BE2C (cell line): ENCODE measurements at regions not wholly inside any gene's neighbourhood (a gene's known extent, or its start where the extent isn't known, plus 50 kb on each side); places are given as distances from the start of the nearest gene placed in this dataset.

Source experiments
- DNase-seq: peaks from one replicate; pipeline ENCODE4 v3.0.0-alpha.2; 2020
- H3K27me3 ChIP-seq: fragments of 250-450 bp; sonication (Bioruptor Pico); 2 replicates; pipeline ENCODE4 v1.5.1; 2020; ENCODE audit warnings: mild to moderate bottlenecking
- H3K36me3 ChIP-seq: fragments of 250-450 bp; sonication (Bioruptor Pico); 2 replicates; pipeline ENCODE4 v1.5.1; 2020; ENCODE audit warnings: mild to moderate bottlenecking
- H3K4me1 ChIP-seq: fragments of 250-450 bp; sonication (Bioruptor Pico); 2 replicates; pipeline ENCODE4 v1.5.1; 2020
- H3K4me3 ChIP-seq: 2 replicates; pipeline ENCODE4 v1.5.1; 2011; ENCODE audit warnings: low read depth, low read length
- H3K9me3 ChIP-seq: fragments of 250-450 bp; sonication (Bioruptor Pico); 2 replicates; pipeline ENCODE4 v1.5.1; 2020
- CTCF ChIP-seq: IDR thresholded peaks from 2 replicates; pipeline ENCODE4 v1.5.1; 2012; ENCODE audit warnings: mild to moderate bottlenecking, low read depth, low read length

DNA sequence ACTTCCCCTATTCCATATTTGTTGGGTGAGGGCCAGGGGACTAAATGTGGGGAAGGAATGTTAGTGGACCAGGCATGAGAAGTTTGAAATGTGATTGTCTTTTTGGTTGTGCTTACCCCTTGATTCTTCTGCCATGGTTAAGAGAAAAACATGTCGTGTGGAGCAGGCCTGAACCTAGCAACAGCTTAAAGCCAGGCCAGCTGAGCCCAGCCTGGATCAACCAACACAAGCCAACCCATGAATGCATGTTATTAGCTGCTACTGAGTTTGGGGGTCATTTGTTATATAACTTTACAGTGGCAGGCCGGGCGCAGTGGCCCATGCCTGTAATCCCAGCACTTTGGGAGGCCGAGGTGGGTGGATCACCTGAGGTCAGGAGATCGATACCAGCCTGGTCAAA is 52.4 kb upstream of the TRIO start:
- H3K27me3 ChIP-seq: peaks cover 28% of the 10 kb centered on the region
- H3K36me3 ChIP-seq: no peaks in the 10 kb centered on the region
- no peak for DNase-seq
- TF ChIP-seq CTCF: no peak
- H3K4me3 ChIP-seq: no peak overlapping the region
- no peaks in the 10 kb centered on the region for H3K4me1 ChIP-seq
- no peaks in the 10 kb centered on the region for H3K9me3 ChIP-seq

DNA sequence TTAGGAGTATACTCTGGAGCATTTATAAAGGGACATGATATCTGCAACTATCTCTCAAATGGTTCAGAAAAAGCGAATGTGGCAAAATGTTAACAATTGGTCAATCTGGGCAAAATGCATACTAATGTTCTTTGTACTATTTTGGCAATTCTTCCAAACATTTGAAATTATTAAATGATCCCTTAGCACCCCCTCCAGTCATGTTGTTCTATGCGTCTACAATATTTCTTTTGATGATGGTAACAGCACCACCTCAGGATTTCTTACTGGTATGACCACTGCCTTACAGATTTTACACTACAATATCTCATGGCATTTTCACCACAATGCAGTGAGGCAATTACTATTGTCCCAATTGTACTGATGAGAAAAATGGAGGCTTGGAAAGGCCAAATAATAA is 52.9 kb upstream of the TRIO start:
- TF ChIP-seq CTCF: no peak
- Histone ChIP-seq H3K4me1 (no peaks in the 10 kb centered on the region), H3K36me3 (no peaks in the 10 kb centered on the region), H3K4me3 (no peak overlapping the region), H3K27me3 (peaks cover 23% of the 10 kb centered on the region), H3K9me3 (no peaks in the 10 kb centered on the region)
- DNase-seq: no peak

DNA sequence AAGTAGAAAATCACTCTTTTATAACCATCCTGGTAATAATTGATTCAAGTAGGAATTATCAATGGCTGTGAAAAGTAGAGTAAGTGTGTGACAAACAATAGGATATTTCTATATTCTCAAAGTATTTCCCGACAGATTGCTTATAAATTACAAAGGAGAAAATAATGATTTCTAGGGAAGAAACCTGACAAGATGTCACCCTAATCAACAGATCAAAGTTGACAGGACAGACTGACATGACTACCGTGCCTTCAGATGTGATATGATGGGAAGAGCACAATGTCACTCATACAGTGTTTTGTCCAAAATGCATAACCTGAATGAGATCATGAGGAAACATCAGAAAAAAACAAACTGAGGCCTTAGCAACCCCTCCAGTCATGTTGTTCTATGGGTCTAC is 53.9 kb upstream of the TRIO start:
- Histone ChIP-seq H3K27me3 (peaks cover 16% of the 10 kb centered on the region), H3K4me3 (no peak overlapping the region), H3K36me3 (no peaks in the 10 kb centered on the region), H3K4me1 (no peaks in the 10 kb centered on the region), H3K9me3 (no peaks in the 10 kb centered on the region)
- DNase-seq: no peak
- TF ChIP-seq CTCF: no peak

GRCh38 chr5:14086261-14086660 is 56.9 kb upstream of the TRIO start:
- DNase-seq: no peak
- Histone ChIP-seq H3K9me3 (no peaks in the 10 kb centered on the region), H3K36me3 (no peaks in the 10 kb centered on the region), H3K4me3 (no peak overlapping the region), H3K27me3 (peaks cover 4% of the 10 kb centered on the region), H3K4me1 (no peaks in the 10 kb centered on the region)
- TF ChIP-seq CTCF: no peak

DNA sequence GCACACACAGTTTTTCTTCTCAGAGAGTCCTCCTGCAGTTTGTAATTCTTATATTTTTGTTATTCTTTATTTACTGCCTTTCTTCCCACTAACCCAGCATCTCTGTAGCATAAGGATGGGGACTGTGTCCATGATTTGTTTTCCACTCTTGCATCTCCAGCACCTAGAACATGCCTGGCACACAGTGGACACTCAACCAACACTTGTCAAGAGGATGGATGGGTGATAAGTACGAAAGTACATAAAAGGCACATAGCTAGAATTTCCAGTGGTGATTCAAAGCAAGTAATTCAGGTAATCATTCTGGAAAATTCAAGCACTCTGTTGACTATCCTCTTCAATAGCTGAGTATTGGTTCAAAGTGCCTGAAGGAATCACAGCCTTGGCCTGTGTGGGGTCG is 60.2 kb upstream of the TRIO start:
- no peak for DNase-seq
- H3K4me3 ChIP-seq: no peak overlapping the region
- H3K27me3 ChIP-seq: peaks cover 4% of the 10 kb centered on the region
- H3K36me3 ChIP-seq: no peaks in the 10 kb centered on the region
- no peaks in the 10 kb centered on the region for H3K4me1 ChIP-seq
- no peaks in the 10 kb centered on the region for H3K9me3 ChIP-seq
- TF ChIP-seq CTCF: no peak

- no peaks in the 10 kb centered on the region for H3K9me3 ChIP-seq
- H3K4me1 ChIP-seq: no peaks in the 10 kb centered on the region
- DNase-seq: no peak
- H3K4me3 ChIP-seq: no peak overlapping the region
- H3K27me3 ChIP-seq: peaks cover 4% of the 10 kb centered on the region
- no peak for TF ChIP-seq CTCF
- H3K36me3 ChIP-seq: no peaks in the 10 kb centered on the region
Observed at GRCh38 chr5:14082523-14082922, 60.6 kb upstream of the TRIO start.
